Testis (tissue), 2 donors: ENCODE measurements at regions not wholly inside any gene's neighbourhood (a gene's known extent, or its start where the extent isn't known, plus 50 kb on each side); places are given as distances from the start of the nearest gene placed in this dataset.

Experiments
- CTCF ChIP-seq, 3 experiments: fragments of 450-650 bp in 2 of 3; fragments of 200-600 bp in 1 of 3; sonication (generic) in 1 of 3; IDR thresholded peaks; one replicate each; pipeline ENCODE4 v1.5.1; 2016 to 2019; ENCODE audit warnings: antibody characterized with exemption in 3 of 3, mild to moderate bottlenecking in 2 of 3, moderate library complexity in 1 of 3
- POLR2A ChIP-seq: fragments of 450-650 bp; IDR thresholded peaks from one replicate; pipeline ENCODE4 v1.6.1; 2017; ENCODE audit warnings: antibody characterized with exemption, mild to moderate bottlenecking, moderate library complexity

DNA sequence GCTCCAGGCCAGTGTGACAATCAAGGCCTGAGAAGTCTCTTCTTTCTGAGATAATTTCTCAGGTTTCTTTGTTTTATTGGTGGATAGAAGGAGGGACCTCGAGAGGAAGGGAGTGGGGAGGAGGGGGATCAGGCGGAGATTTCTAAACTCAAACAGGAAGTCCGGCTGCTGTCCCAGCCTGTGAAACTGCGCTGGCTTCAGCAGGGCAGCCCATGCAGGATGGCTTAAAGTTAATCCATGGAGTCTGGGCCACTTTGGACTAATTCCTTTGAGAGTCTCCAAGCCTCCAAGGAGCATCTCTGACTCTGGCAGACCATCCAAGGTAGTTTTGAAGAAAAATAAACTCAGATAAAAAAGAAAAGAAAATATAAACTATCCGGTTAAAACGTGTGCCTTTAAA lies 378.5 kb downstream of the MLLT3 start:
- no peak for TF ChIP-seq POLR2A
- no peak for TF ChIP-seq CTCF (IDR thresholded peaks at IDR 0.05)
